ENCODE measurements at regions not wholly inside any gene's neighbourhood (a gene's known extent, or its start where the extent isn't known, plus 50 kb on each side); places are given as distances from the start of the nearest gene placed in this dataset.

- Histone ChIP-seq H3K27me3 (ENCODE audit: control insufficient read depth in 3 of 3, insufficient read depth in 3 of 3, low read length in 3 of 3) (no peaks in the 10 kb centered on the region), H3K9ac (ENCODE audit: low read depth in 1 of 3, low read length in 3 of 3) (no peak overlapping the region), H3K9me3 (ENCODE audit: control insufficient read depth in 3 of 3, low read length in 3 of 3) (no peaks in the 10 kb centered on the region), H3K4me1 (ENCODE audit: control insufficient read depth in 3 of 3, insufficient read depth in 3 of 3, low read length in 3 of 3) (no peaks in the 10 kb centered on the region), H3K36me3 (ENCODE audit: control insufficient read depth in 3 of 3, insufficient read depth in 3 of 3, low read length in 3 of 3) (no peaks in the 10 kb centered on the region), H3K27ac (ENCODE audit: low read depth, low read length) (no peak overlapping the region), H3K4me3 (ENCODE audit: low read length in 3 of 3) (no peak overlapping the region)
These were observed 165.2 kb upstream of the PDGFD start for GRCh38 chr11:104329078-104329665.

DNA sequence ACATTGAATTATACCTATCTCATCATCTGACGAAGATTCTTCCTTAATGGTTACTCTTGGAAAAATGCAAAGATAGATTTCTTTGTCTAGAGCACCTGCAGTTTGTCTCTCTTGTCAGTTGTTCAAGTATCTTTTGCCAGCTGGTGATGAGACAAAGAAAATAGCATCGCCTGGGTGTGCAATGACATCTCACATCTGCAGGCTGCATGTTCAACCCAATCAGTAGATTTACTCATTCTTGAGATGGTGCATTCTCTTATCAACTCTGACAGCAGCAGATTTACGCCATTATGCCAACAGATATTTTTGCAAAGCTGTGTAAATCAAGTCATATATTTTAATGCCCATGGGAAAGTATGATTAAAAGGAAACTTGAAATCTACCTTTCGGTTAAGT is 164.6 kb upstream of the PDGFD start:
- Histone ChIP-seq H3K36me3 (ENCODE audit: control insufficient read depth in 3 of 3, insufficient read depth in 3 of 3, low read length in 3 of 3) (no peaks in the 10 kb centered on the region), H3K4me1 (ENCODE audit: control insufficient read depth in 3 of 3, insufficient read depth in 3 of 3, low read length in 3 of 3) (no peaks in the 10 kb centered on the region), H3K27ac (ENCODE audit: low read depth, low read length) (no peak overlapping the region), H3K27me3 (ENCODE audit: control insufficient read depth in 3 of 3, insufficient read depth in 3 of 3, low read length in 3 of 3) (no peaks in the 10 kb centered on the region), H3K9me3 (ENCODE audit: control insufficient read depth in 3 of 3, low read length in 3 of 3) (no peaks in the 10 kb centered on the region), H3K4me3 (ENCODE audit: low read length in 3 of 3) (no peak overlapping the region), H3K9ac (ENCODE audit: low read depth in 1 of 3, low read length in 3 of 3) (no peak overlapping the region)

DNA sequence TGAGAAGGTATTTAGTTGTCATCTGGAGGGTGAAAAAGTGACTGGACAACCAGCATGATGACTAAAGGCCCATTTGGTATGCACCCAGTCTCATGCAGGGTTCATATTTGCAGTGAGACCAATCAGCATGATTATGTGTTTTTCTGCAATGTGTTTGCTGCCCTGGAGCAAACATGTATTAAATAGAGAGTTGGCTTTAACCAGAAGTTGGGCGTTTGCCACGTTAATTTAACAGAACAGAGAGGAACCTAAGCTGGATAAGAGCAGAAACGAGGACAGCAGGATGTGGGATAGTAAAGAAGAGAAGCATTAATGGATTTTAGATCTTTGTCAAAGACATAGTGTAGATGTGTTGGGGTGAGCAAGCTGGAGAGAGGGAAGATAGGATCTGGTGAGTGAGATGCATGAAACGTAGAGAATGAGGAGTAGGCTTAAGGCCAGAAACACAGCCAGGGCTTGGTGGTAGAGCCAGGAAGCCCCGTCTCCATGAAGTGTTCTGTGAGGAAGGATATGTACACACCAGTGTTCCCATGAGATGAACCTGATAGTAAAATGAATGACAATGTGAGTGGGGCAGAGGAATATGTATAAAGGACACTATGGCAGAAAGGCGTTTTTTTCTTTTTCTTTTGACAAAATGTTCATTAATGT is 164.0 kb upstream of the PDGFD start:
- H3K27ac ChIP-seq (ENCODE audit: low read depth, low read length) = no peak overlapping the region
- no peak overlapping the region for H3K9ac ChIP-seq (ENCODE audit: low read depth in 1 of 3, low read length in 3 of 3)
- no peak overlapping the region for H3K4me3 ChIP-seq (ENCODE audit: low read length in 3 of 3)
- no peaks in the 10 kb centered on the region for H3K4me1 ChIP-seq (ENCODE audit: control insufficient read depth in 3 of 3, insufficient read depth in 3 of 3, low read length in 3 of 3)
- H3K9me3 ChIP-seq (ENCODE audit: control insufficient read depth in 3 of 3, low read length in 3 of 3) = no peaks in the 10 kb centered on the region
- no peaks in the 10 kb centered on the region for H3K27me3 ChIP-seq (ENCODE audit: control insufficient read depth in 3 of 3, insufficient read depth in 3 of 3, low read length in 3 of 3)
- H3K36me3 ChIP-seq (ENCODE audit: control insufficient read depth in 3 of 3, insufficient read depth in 3 of 3, low read length in 3 of 3) = no peaks in the 10 kb centered on the region

- H3K9me3 ChIP-seq (ENCODE audit: control insufficient read depth in 3 of 3, low read length in 3 of 3) = no peaks in the 10 kb centered on the region
- H3K36me3 ChIP-seq (ENCODE audit: control insufficient read depth in 3 of 3, insufficient read depth in 3 of 3, low read length in 3 of 3) = no peaks in the 10 kb centered on the region
- H3K27me3 ChIP-seq (ENCODE audit: control insufficient read depth in 3 of 3, insufficient read depth in 3 of 3, low read length in 3 of 3) = no peaks in the 10 kb centered on the region
- no peak overlapping the region for H3K9ac ChIP-seq (ENCODE audit: low read depth in 1 of 3, low read length in 3 of 3)
- H3K4me3 ChIP-seq (ENCODE audit: low read length in 3 of 3) = no peak overlapping the region
- H3K4me1 ChIP-seq (ENCODE audit: control insufficient read depth in 3 of 3, insufficient read depth in 3 of 3, low read length in 3 of 3) = peaks cover 0 to 3% (median 3%) of the 10 kb centered on the region in 3 donors
- H3K27ac ChIP-seq (ENCODE audit: low read depth, low read length) = no peak overlapping the region
These were observed 161.1 kb upstream of the PDGFD start for GRCh38 chr11:104325093-104325492.

DNA sequence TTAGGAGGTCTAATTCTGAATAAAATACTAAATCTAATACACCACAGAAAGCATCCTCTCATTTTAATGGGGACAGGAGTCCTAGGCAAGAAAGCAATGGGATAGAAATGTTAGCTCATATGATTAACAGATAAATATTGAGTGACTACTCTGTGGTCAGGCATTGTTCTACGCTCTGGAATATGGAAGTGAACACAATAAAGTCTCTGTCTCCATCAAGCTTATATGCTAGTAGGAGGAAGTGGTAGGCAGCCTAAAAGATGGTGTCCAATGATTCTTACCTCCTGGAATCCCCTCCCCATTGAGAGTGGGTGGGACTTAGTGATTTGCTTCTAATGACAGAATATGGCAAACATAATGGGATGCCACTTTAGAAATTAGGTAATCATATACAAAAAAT is 160.3 kb upstream of the PDGFD start:
- Histone ChIP-seq H3K36me3 (ENCODE audit: control insufficient read depth in 3 of 3, insufficient read depth in 3 of 3, low read length in 3 of 3) (no peaks in the 10 kb centered on the region), H3K4me1 (ENCODE audit: control insufficient read depth in 3 of 3, insufficient read depth in 3 of 3, low read length in 3 of 3) (peaks cover 0 to 3% (median 3%) of the 10 kb centered on the region in 3 donors), H3K9me3 (ENCODE audit: control insufficient read depth in 3 of 3, low read length in 3 of 3) (no peaks in the 10 kb centered on the region), H3K4me3 (ENCODE audit: low read length in 3 of 3) (no peak overlapping the region), H3K9ac (ENCODE audit: low read depth in 1 of 3, low read length in 3 of 3) (no peak overlapping the region), H3K27me3 (ENCODE audit: control insufficient read depth in 3 of 3, insufficient read depth in 3 of 3, low read length in 3 of 3) (no peaks in the 10 kb centered on the region), H3K27ac (ENCODE audit: low read depth, low read length) (no peak overlapping the region)

DNA sequence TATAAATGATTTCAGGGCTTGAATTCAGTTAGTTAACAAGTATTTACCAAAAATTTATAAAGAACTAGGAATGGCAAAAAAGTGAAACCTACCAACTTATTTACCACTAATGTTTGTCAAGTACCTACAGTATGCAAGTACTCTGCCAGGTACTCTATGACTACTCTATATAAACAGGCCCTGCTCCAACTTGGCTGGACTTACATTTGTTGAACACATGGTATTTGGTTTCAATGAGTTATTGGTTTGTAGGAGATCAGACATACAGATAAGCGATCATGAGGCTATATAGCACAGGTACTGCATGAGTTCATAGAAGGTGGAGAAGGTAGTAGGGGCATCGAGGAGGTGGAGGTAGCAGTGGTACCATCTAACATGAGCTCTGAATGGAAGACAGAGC is 159.9 kb upstream of the PDGFD start:
- no peaks in the 10 kb centered on the region for H3K36me3 ChIP-seq (ENCODE audit: control insufficient read depth in 3 of 3, insufficient read depth in 3 of 3, low read length in 3 of 3)
- no peaks in the 10 kb centered on the region for H3K27me3 ChIP-seq (ENCODE audit: control insufficient read depth in 3 of 3, insufficient read depth in 3 of 3, low read length in 3 of 3)
- peaks cover 0 to 6% (median 3%) of the 10 kb centered on the region in 3 donors for H3K4me1 ChIP-seq (ENCODE audit: control insufficient read depth in 3 of 3, insufficient read depth in 3 of 3, low read length in 3 of 3)
- no peak overlapping the region for H3K4me3 ChIP-seq (ENCODE audit: low read length in 3 of 3)
- no peak overlapping the region for H3K9ac ChIP-seq (ENCODE audit: low read depth in 1 of 3, low read length in 3 of 3)
- no peaks in the 10 kb centered on the region for H3K9me3 ChIP-seq (ENCODE audit: control insufficient read depth in 3 of 3, low read length in 3 of 3)
- H3K27ac ChIP-seq (ENCODE audit: low read depth, low read length) = no peak overlapping the region

GRCh38 chr11:104322696-104323095 is 158.7 kb upstream of the PDGFD start:
- Histone ChIP-seq H3K4me1 (ENCODE audit: control insufficient read depth in 3 of 3, insufficient read depth in 3 of 3, low read length in 3 of 3) (peaks cover 0 to 6% (median 3%) of the 10 kb centered on the region in 3 donors), H3K27me3 (ENCODE audit: control insufficient read depth in 3 of 3, insufficient read depth in 3 of 3, low read length in 3 of 3) (no peaks in the 10 kb centered on the region), H3K9me3 (ENCODE audit: control insufficient read depth in 3 of 3, low read length in 3 of 3) (no peaks in the 10 kb centered on the region), H3K36me3 (ENCODE audit: control insufficient read depth in 3 of 3, insufficient read depth in 3 of 3, low read length in 3 of 3) (no peaks in the 10 kb centered on the region), H3K4me3 (ENCODE audit: low read length in 3 of 3) (no peak overlapping the region), H3K9ac (ENCODE audit: low read depth in 1 of 3, low read length in 3 of 3) (no peak overlapping the region), H3K27ac (ENCODE audit: low read depth, low read length) (no peak overlapping the region)

- Histone ChIP-seq H3K36me3 (ENCODE audit: control insufficient read depth in 3 of 3, insufficient read depth in 3 of 3, low read length in 3 of 3) (no peaks in the 10 kb centered on the region), H3K4me3 (ENCODE audit: low read length in 3 of 3) (no peak overlapping the region), H3K27me3 (ENCODE audit: control insufficient read depth in 3 of 3, insufficient read depth in 3 of 3, low read length in 3 of 3) (no peaks in the 10 kb centered on the region), H3K4me1 (ENCODE audit: control insufficient read depth in 3 of 3, insufficient read depth in 3 of 3, low read length in 3 of 3) (peaks cover 0 to 6% (median 3%) of the 10 kb centered on the region in 3 donors), H3K27ac (ENCODE audit: low read depth, low read length) (no peak overlapping the region), H3K9me3 (ENCODE audit: control insufficient read depth in 3 of 3, low read length in 3 of 3) (no peaks in the 10 kb centered on the region), H3K9ac (ENCODE audit: low read depth in 1 of 3, low read length in 3 of 3) (no peak overlapping the region)
These were observed 157.0 kb upstream of the PDGFD start for GRCh38 chr11:104320956-104321355.

DNA sequence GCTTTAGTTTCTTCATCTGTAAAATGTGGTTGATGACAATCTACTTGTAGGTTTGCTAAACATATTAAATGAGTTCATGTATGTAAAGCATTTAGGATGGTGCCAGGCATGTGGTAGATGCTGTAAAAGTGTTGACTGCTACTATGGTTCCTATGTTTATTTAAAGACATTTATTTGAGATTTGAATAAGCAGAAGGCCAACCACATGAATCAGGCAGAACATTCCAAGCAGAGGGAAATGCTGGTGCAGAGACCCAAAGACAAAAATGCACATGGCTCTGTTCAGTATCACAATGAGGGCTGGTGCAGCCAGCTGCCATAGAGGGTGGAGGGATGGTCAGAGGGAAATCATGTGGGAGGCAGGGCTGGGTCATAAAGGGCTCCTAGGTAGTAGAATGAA is 156.2 kb upstream of the PDGFD start:
- Histone ChIP-seq H3K9me3 (ENCODE audit: control insufficient read depth in 3 of 3, low read length in 3 of 3) (no peaks in the 10 kb centered on the region), H3K27me3 (ENCODE audit: control insufficient read depth in 3 of 3, insufficient read depth in 3 of 3, low read length in 3 of 3) (no peaks in the 10 kb centered on the region), H3K9ac (ENCODE audit: low read depth in 1 of 3, low read length in 3 of 3) (no peak overlapping the region), H3K4me3 (ENCODE audit: low read length in 3 of 3) (no peak overlapping the region), H3K27ac (ENCODE audit: low read depth, low read length) (no peak overlapping the region), H3K36me3 (ENCODE audit: control insufficient read depth in 3 of 3, insufficient read depth in 3 of 3, low read length in 3 of 3) (no peaks in the 10 kb centered on the region), H3K4me1 (ENCODE audit: control insufficient read depth in 3 of 3, insufficient read depth in 3 of 3, low read length in 3 of 3) (peaks cover 0 to 6% (median 3%) of the 10 kb centered on the region in 3 donors)

GRCh38 chr11:104319396-104319795 is 155.4 kb upstream of the PDGFD start:
- Histone ChIP-seq H3K9ac (ENCODE audit: low read depth in 1 of 3, low read length in 3 of 3) (no peak overlapping the region), H3K4me1 (ENCODE audit: control insufficient read depth in 3 of 3, insufficient read depth in 3 of 3, low read length in 3 of 3) (peaks cover 0 to 6% (median 3%) of the 10 kb centered on the region in 3 donors), H3K9me3 (ENCODE audit: control insufficient read depth in 3 of 3, low read length in 3 of 3) (no peaks in the 10 kb centered on the region), H3K27me3 (ENCODE audit: control insufficient read depth in 3 of 3, insufficient read depth in 3 of 3, low read length in 3 of 3) (no peaks in the 10 kb centered on the region), H3K27ac (ENCODE audit: low read depth, low read length) (no peak overlapping the region), H3K4me3 (ENCODE audit: low read length in 3 of 3) (no peak overlapping the region), H3K36me3 (ENCODE audit: control insufficient read depth in 3 of 3, insufficient read depth in 3 of 3, low read length in 3 of 3) (no peaks in the 10 kb centered on the region)
